Liver (tissue), 8 donors: ENCODE measurements at regions not wholly inside any gene's neighbourhood (a gene's known extent, or its start where the extent isn't known, plus 50 kb on each side); places are given as distances from the start of the nearest gene placed in this dataset.

Experiments used
- DNase-seq: peaks from one replicate; pipeline ENCODE4 v3.0.0-alpha.2; 2017; ENCODE audit warnings: low spot score
- H3K27ac ChIP-seq, 2 donors: one replicate each; pipeline ENCODE4 v1.7.0; 2013; ENCODE audit warnings: inconsistent platforms in 2 of 2, low read length in 2 of 2, control low read depth in 1 of 2, low read depth in 1 of 2, mild to moderate bottlenecking in 1 of 2
- H3K27me3 ChIP-seq, 4 donors: one replicate each; pipeline versions ENCODE4 v1.6.1 to v1.7.0; 2013; ENCODE audit warnings: low read length in 3 of 4, inconsistent platforms in 1 of 4, mild to moderate bottlenecking in 1 of 4, moderate library complexity in 1 of 4; ENCODE audit not compliant: control insufficient read depth in 4 of 4, insufficient read depth in 4 of 4
- H3K36me3 ChIP-seq, 4 donors: one replicate each; pipeline versions ENCODE4 v1.6.1 to v1.7.0; 2013; ENCODE audit warnings: low read length in 3 of 4, mild to moderate bottlenecking in 3 of 4, low read depth in 1 of 4, moderate library complexity in 1 of 4; ENCODE audit not compliant: control insufficient read depth in 4 of 4, insufficient read depth in 3 of 4
- H3K4me1 ChIP-seq, 4 donors: one replicate each; pipeline versions ENCODE4 v1.6.1 to v1.7.0; 2013; ENCODE audit warnings: low read length in 3 of 4, mild to moderate bottlenecking in 3 of 4, moderate library complexity in 1 of 4; ENCODE audit not compliant: control insufficient read depth in 4 of 4, insufficient read depth in 4 of 4
- H3K4me3 ChIP-seq, 3 donors: one replicate each; pipeline versions ENCODE4 v1.6.1 to v1.7.0; 2013; ENCODE audit warnings: low read length in 3 of 3, control low read depth in 1 of 3, low read depth in 1 of 3, mild to moderate bottlenecking in 1 of 3
- H3K9ac ChIP-seq, 2 donors: one replicate each; pipeline ENCODE4 v1.7.0; 2013; ENCODE audit warnings: low read length in 2 of 2, mild to moderate bottlenecking in 2 of 2, moderate library complexity in 2 of 2, control low read depth in 1 of 2, low read depth in 1 of 2
- H3K9me3 ChIP-seq, 4 donors: one replicate each; pipeline versions ENCODE4 v1.6.1 to v1.7.0; 2013; ENCODE audit warnings: low read length in 3 of 4; ENCODE audit not compliant: control insufficient read depth in 4 of 4
- EGR1 ChIP-seq, 2 donors: IDR thresholded peaks; 2 replicates each; pipeline ENCODE4 v1.6.1; 2016 to 2018; ENCODE audit warnings: antibody characterized with exemption in 2 of 2, low read depth in 2 of 2
- FOXA1 ChIP-seq: IDR thresholded peaks from 2 replicates; pipeline ENCODE4 v1.6.1; 2016; ENCODE audit warnings: antibody characterized with exemption
- FOXA2 ChIP-seq: IDR thresholded peaks from 2 replicates; pipeline ENCODE4 v1.6.1; 2016; ENCODE audit warnings: antibody characterized with exemption
- GABPA ChIP-seq, 2 donors: IDR thresholded peaks in 1 of 2; conservative IDR thresholded peaks in 1 of 2; 2 replicates each; pipeline ENCODE4 v1.6.1; 2016; ENCODE audit warnings: antibody characterized with exemption in 2 of 2, mild to moderate bottlenecking in 1 of 2, moderate library complexity in 1 of 2
- HNF4A ChIP-seq, 2 donors: conservative IDR thresholded peaks; 2 replicates each; pipeline ENCODE4 v1.6.1; 2016; ENCODE audit warnings: antibody characterized with exemption in 2 of 2, mild to moderate bottlenecking in 2 of 2
- HNF4G ChIP-seq: IDR thresholded peaks from 2 replicates; pipeline ENCODE4 v1.6.1; 2016; ENCODE audit warnings: antibody characterized with exemption
- JUND ChIP-seq, 2 donors: IDR thresholded peaks; 2 replicates each; pipeline ENCODE4 v1.6.1; 2016; ENCODE audit warnings: antibody characterized with exemption in 2 of 2
- NR2F2 ChIP-seq: IDR thresholded peaks from 2 replicates; pipeline ENCODE4 v1.6.1; 2016; ENCODE audit warnings: antibody characterized with exemption
- RAD21 ChIP-seq, 2 donors: IDR thresholded peaks; 2 replicates each; pipeline ENCODE4 v1.6.1; 2016; ENCODE audit warnings: antibody characterized with exemption in 2 of 2, mild to moderate bottlenecking in 2 of 2
- RXRA ChIP-seq, 2 donors: IDR thresholded peaks; 2 replicates each; pipeline ENCODE4 v1.6.1; 2017 to 2018; ENCODE audit warnings: antibody characterized with exemption in 2 of 2, mild to moderate bottlenecking in 1 of 2
- SP1 ChIP-seq: IDR thresholded peaks from 2 replicates; pipeline ENCODE4 v1.6.1; 2018; ENCODE audit warnings: antibody characterized with exemption, mild to moderate bottlenecking
- TAF1 ChIP-seq: conservative IDR thresholded peaks from 2 replicates; pipeline ENCODE4 v1.6.1; 2016; ENCODE audit warnings: antibody characterized with exemption, mild to moderate bottlenecking
- YY1 ChIP-seq: IDR thresholded peaks from 2 replicates; pipeline ENCODE4 v1.6.1; 2016; ENCODE audit warnings: antibody characterized with exemption, mild to moderate bottlenecking
- WGBS: extraction: QIAGEN DNeasy Blood & Tissue Kit; methylation state at CpG from one replicate; pipeline ENCODE4 v1.1.7; 2013; 5-methylcytosine and 5-hydroxymethylcytosine counted together
- TF ChIP-seq, protein P1 (sequence below): fragments of 150-350 bp; IDR thresholded peaks from 2 replicates; pipeline ENCODE4 v1.5.1; 2017; ENCODE audit warnings: improper control_type of control experiment, low read depth, low read length; ENCODE audit not compliant: missing input control
- TF ChIP-seq, protein P2 (sequence below): IDR thresholded peaks from 2 replicates; pipeline ENCODE4 v1.6.1; 2016; ENCODE audit warnings: antibody characterized with exemption, mild to moderate bottlenecking
- TF ChIP-seq, protein P3 (sequence below): IDR thresholded peaks from 2 replicates; pipeline ENCODE4 v1.6.1; 2016; ENCODE audit warnings: antibody characterized with exemption
- TF ChIP-seq, protein P4 (sequence below): IDR thresholded peaks from 2 replicates; pipeline ENCODE4 v1.6.1; 2016; ENCODE audit warnings: antibody characterized with exemption
- TF ChIP-seq, protein P5 (sequence below): IDR thresholded peaks from 2 replicates; pipeline ENCODE4 v1.6.1; 2016; ENCODE audit warnings: antibody characterized with exemption
- donor health status: healthy.
- donor health status: healthy.
- donor health status: healthy.
- donor health status: healthy.
- donor health status: healthy.

DNA sequence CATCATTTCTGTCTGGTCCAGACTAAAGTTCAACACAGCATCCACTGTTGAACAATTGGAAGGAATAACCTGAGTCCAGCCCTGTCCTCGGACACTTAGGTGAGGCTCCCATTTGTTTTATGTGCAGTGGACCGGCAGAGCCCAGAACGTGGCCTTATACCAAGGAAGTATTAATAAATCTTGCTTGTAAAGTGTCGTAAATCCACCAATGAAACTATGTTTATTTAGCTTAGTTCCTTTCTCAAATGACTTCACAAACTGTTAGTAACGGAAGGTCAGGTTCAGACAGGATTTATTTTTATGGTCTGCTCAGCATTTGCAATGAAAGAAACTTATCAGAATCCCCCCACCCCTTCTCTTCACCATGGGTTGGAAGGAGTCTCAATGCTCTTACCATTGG, 149.5 kb downstream of the PCSK1 start:
- H3K4me1 ChIP-seq = peaks cover 0 to 9% (median 7%) of the 10 kb centered on the region in 4 donors
- no peaks in the 10 kb centered on the region for H3K27me3 ChIP-seq
- TF ChIP-seq HNF4A (conservative IDR thresholded peaks at IDR 0.05) (no peak), SP1 (no peak), YY1 (no peak), EGR1 (IDR thresholded peaks at IDR 0.05; ENCODE audit: low read depth in 2 of 2) (no peak), NR2F2 (no peak), JUND (IDR thresholded peaks at IDR 0.05) (no peak), GABPA (IDR thresholded peaks at IDR 0.05 in 1 of 2, conservative IDR thresholded peaks at IDR 0.05 in 1 of 2) (no peak), RAD21 (IDR thresholded peaks at IDR 0.05) (no peak), TAF1 (no peak), FOXA1 (no peak), RXRA (IDR thresholded peaks at IDR 0.05) (no peak), HNF4G (no peak), FOXA2 (no peak)
- TF ChIP-seq, protein P1, sequence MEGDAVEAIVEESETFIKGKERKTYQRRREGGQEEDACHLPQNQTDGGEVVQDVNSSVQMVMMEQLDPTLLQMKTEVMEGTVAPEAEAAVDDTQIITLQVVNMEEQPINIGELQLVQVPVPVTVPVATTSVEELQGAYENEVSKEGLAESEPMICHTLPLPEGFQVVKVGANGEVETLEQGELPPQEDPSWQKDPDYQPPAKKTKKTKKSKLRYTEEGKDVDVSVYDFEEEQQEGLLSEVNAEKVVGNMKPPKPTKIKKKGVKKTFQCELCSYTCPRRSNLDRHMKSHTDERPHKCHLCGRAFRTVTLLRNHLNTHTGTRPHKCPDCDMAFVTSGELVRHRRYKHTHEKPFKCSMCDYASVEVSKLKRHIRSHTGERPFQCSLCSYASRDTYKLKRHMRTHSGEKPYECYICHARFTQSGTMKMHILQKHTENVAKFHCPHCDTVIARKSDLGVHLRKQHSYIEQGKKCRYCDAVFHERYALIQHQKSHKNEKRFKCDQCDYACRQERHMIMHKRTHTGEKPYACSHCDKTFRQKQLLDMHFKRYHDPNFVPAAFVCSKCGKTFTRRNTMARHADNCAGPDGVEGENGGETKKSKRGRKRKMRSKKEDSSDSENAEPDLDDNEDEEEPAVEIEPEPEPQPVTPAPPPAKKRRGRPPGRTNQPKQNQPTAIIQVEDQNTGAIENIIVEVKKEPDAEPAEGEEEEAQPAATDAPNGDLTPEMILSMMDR = no peak
- TF ChIP-seq, protein P2, sequence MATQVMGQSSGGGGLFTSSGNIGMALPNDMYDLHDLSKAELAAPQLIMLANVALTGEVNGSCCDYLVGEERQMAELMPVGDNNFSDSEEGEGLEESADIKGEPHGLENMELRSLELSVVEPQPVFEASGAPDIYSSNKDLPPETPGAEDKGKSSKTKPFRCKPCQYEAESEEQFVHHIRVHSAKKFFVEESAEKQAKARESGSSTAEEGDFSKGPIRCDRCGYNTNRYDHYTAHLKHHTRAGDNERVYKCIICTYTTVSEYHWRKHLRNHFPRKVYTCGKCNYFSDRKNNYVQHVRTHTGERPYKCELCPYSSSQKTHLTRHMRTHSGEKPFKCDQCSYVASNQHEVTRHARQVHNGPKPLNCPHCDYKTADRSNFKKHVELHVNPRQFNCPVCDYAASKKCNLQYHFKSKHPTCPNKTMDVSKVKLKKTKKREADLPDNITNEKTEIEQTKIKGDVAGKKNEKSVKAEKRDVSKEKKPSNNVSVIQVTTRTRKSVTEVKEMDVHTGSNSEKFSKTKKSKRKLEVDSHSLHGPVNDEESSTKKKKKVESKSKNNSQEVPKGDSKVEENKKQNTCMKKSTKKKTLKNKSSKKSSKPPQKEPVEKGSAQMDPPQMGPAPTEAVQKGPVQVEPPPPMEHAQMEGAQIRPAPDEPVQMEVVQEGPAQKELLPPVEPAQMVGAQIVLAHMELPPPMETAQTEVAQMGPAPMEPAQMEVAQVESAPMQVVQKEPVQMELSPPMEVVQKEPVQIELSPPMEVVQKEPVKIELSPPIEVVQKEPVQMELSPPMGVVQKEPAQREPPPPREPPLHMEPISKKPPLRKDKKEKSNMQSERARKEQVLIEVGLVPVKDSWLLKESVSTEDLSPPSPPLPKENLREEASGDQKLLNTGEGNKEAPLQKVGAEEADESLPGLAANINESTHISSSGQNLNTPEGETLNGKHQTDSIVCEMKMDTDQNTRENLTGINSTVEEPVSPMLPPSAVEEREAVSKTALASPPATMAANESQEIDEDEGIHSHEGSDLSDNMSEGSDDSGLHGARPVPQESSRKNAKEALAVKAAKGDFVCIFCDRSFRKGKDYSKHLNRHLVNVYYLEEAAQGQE = no peak
- TF ChIP-seq, protein P3, sequence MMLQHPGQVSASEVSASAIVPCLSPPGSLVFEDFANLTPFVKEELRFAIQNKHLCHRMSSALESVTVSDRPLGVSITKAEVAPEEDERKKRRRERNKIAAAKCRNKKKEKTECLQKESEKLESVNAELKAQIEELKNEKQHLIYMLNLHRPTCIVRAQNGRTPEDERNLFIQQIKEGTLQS = no peak
- TF ChIP-seq, protein P4, sequence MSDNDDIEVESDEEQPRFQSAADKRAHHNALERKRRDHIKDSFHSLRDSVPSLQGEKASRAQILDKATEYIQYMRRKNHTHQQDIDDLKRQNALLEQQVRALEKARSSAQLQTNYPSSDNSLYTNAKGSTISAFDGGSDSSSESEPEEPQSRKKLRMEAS = no peak
- TF ChIP-seq, protein P5, sequence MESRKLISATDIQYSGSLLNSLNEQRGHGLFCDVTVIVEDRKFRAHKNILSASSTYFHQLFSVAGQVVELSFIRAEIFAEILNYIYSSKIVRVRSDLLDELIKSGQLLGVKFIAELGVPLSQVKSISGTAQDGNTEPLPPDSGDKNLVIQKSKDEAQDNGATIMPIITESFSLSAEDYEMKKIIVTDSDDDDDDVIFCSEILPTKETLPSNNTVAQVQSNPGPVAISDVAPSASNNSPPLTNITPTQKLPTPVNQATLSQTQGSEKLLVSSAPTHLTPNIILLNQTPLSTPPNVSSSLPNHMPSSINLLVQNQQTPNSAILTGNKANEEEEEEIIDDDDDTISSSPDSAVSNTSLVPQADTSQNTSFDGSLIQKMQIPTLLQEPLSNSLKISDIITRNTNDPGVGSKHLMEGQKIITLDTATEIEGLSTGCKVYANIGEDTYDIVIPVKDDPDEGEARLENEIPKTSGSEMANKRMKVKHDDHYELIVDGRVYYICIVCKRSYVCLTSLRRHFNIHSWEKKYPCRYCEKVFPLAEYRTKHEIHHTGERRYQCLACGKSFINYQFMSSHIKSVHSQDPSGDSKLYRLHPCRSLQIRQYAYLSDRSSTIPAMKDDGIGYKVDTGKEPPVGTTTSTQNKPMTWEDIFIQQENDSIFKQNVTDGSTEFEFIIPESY = no peak
- H3K27ac ChIP-seq = no peak overlapping the region
- H3K9me3 ChIP-seq = no peaks in the 10 kb centered on the region
- no peak overlapping the region for H3K9ac ChIP-seq
- WGBS = 79% methylated on average over 5 of the region's 5 CpGs
- no peak overlapping the region for H3K4me3 ChIP-seq
- no peaks in the 10 kb centered on the region for H3K36me3 ChIP-seq
- no peak for DNase-seq

DNA sequence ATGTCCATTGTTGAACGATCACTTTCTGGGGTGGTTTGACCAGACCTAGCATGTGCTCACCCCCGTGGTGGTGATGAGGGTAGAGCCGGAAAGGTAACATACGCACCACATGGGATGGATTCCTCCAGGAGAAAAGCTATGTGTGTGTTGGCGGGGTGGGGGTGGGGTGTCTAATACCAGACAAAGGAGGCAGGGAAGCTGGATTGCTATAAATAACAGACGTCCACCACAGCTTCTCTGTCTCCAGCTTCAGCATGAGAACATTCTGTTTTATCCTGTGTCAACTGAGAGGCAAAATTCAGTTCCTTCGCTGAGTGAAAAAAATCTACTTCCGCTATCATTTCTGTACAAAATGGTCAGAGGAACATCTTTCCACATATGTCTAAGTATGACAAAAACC, 151.0 kb downstream of the PCSK1 start:
- TF ChIP-seq, protein P3 = no peak
- TF ChIP-seq FOXA2 (no peak), RXRA (IDR thresholded peaks at IDR 0.05) (no peak), TAF1 (no peak), FOXA1 (no peak), YY1 (no peak), SP1 (no peak), GABPA (IDR thresholded peaks at IDR 0.05 in 1 of 2, conservative IDR thresholded peaks at IDR 0.05 in 1 of 2) (no peak), RAD21 (IDR thresholded peaks at IDR 0.05) (no peak), HNF4A (conservative IDR thresholded peaks at IDR 0.05) (no peak)
- TF ChIP-seq, protein P1 = no peak

More for the DNA sequence above, 151.0 kb downstream of the PCSK1 start:
- no peaks in the 10 kb centered on the region for H3K9me3 ChIP-seq
- H3K4me1 ChIP-seq = no peaks in the 10 kb centered on the region
- H3K4me3 ChIP-seq = no peak overlapping the region
- H3K36me3 ChIP-seq = no peaks in the 10 kb centered on the region
- no peak overlapping the region for H3K9ac ChIP-seq
- no peak overlapping the region for H3K27ac ChIP-seq
- WGBS = 95% methylated on average over 8 of the region's 8 CpGs
- no peaks in the 10 kb centered on the region for H3K27me3 ChIP-seq
- DNase-seq = no peak
